Chondrocyte (in vitro differentiated cells): ENCODE measurements at regions not wholly inside any gene's neighbourhood (a gene's known extent, or its start where the extent isn't known, plus 50 kb on each side); places are given as distances from the start of the nearest gene placed in this dataset.
"Not testable (repeated sequence)": the region's sequence is repeated elsewhere in the genome, so short reads cannot be mapped to it uniquely, and the experiment has no call there.

Source experiments
- DNase-seq: peaks from one replicate; pipeline ENCODE4 v3.0.0; 2021; ENCODE audit warnings: mixed read lengths, low spot score
- H3K27ac Mint-ChIP-seq: one replicate; pipeline ENCODE4 v1.8.0; 2021; ENCODE audit warnings: mild to moderate bottlenecking, moderate library complexity, mixed read lengths; ENCODE audit not compliant: unreplicated experiment
- H3K27me3 Mint-ChIP-seq: 2 replicates; pipeline ENCODE4 v1.8.0; 2021; ENCODE audit warnings: low read depth, mixed read lengths
- H3K36me3 Mint-ChIP-seq: 2 replicates; pipeline ENCODE4 v1.8.0; 2021; ENCODE audit warnings: low read depth, mixed read lengths
- H3K4me1 Mint-ChIP-seq: 2 replicates; pipeline ENCODE4 v1.8.0; 2021; ENCODE audit warnings: low read depth, mild to moderate bottlenecking, mixed read lengths
- H3K4me3 Mint-ChIP-seq: one replicate; pipeline ENCODE4 v1.8.0; 2021; ENCODE audit warnings: mild to moderate bottlenecking, moderate library complexity, mixed read lengths; ENCODE audit not compliant: unreplicated experiment
- H3K9me3 Mint-ChIP-seq: 2 replicates; pipeline ENCODE4 v1.8.0; 2021; ENCODE audit warnings: low read depth, mixed read lengths
- TF ChIP-seq, protein P1 (sequence below): fragments of 200-600 bp; sonication (generic); IDR thresholded peaks from 2 replicates; pipeline ENCODE4 v1.5.0; 2021; ENCODE audit warnings: antibody characterized with exemption, mild to moderate bottlenecking, moderate library complexity

DNA sequence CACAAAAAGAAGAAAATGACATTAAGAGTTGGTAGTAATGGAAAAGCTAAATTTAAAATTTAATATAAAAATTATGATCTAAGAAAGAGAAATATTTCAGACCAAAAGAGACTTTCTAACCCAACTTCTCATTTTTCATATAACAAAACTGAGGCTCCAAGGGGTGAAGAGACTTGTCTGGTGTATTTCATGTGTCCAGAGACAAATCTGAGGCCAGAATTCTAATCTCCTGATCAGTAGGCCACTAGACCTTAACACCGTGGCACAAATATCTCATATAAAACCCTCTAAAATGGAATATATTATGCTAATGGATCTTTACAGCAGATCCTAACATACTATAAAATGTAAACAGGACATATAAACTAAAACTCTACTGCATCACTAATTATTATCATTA is 275.7 kb upstream of the SLC16A7 start:
- TF ChIP-seq, protein P1, sequence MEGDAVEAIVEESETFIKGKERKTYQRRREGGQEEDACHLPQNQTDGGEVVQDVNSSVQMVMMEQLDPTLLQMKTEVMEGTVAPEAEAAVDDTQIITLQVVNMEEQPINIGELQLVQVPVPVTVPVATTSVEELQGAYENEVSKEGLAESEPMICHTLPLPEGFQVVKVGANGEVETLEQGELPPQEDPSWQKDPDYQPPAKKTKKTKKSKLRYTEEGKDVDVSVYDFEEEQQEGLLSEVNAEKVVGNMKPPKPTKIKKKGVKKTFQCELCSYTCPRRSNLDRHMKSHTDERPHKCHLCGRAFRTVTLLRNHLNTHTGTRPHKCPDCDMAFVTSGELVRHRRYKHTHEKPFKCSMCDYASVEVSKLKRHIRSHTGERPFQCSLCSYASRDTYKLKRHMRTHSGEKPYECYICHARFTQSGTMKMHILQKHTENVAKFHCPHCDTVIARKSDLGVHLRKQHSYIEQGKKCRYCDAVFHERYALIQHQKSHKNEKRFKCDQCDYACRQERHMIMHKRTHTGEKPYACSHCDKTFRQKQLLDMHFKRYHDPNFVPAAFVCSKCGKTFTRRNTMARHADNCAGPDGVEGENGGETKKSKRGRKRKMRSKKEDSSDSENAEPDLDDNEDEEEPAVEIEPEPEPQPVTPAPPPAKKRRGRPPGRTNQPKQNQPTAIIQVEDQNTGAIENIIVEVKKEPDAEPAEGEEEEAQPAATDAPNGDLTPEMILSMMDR, result no peak
- no peaks in the 10 kb centered on the region for H3K4me1 Mint-ChIP-seq
- no peaks in the 10 kb centered on the region for H3K36me3 Mint-ChIP-seq
- H3K9me3 Mint-ChIP-seq, result no peaks in the 10 kb centered on the region
- no peak overlapping the region for H3K27ac Mint-ChIP-seq
- H3K4me3 Mint-ChIP-seq, result no peak overlapping the region
- H3K27me3 Mint-ChIP-seq, result peaks cover 3% of the 10 kb centered on the region
- DNase-seq, result no peak

DNA sequence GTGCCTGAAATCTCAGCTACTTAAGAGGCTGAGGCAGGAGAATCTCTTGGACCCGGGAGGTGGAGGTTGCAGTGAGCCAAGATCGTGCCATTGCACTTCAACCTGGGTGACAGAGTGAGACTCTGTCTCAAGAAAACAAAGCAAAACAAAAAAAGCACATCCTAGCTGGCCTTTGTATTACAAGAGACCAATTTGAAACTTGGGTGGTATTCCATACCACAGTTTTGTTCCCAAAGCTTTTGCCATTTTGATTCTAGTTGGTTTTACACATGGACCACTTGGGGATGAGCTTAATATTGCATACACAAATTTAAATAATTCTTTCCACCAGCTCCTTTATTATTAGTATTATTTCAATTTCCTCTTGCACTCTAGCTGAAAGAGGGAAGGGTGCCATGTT is 276.9 kb upstream of the SLC16A7 start:
- no peak overlapping the region for H3K27ac Mint-ChIP-seq
- no peak overlapping the region for H3K4me3 Mint-ChIP-seq
- no peak for DNase-seq
- no peaks in the 10 kb centered on the region for H3K9me3 Mint-ChIP-seq
- no peaks in the 10 kb centered on the region for H3K36me3 Mint-ChIP-seq
- H3K4me1 Mint-ChIP-seq, result no peaks in the 10 kb centered on the region
- TF ChIP-seq, protein P1, result no peak
- H3K27me3 Mint-ChIP-seq, result peaks cover 3% of the 10 kb centered on the region

DNA sequence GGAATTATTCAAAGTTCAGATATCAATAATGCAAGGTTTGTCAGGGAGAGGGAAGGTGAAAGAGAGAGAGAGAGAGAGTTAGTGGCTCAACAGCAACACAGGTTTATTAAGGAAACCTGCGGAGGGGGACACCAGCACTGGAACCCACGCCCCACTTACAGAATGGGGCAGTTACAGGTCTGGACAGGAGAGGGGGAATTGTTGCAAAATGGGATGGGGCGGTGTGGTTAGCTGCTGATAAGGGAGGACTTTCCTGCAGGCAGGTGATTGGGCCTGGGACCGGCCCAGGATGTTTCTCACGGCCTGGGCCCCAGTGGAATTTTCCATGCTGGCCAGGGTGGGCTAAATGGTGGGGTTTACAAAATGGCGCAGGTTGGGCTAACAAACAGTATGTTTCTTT is 278.2 kb upstream of the SLC16A7 start:
- Mint-ChIP-seq H3K36me3 (no peaks in the 10 kb centered on the region), H3K9me3 (peaks cover 10% of the 10 kb centered on the region), H3K4me3 (no peak overlapping the region), H3K27ac (no peak overlapping the region), H3K27me3 (peaks cover 5% of the 10 kb centered on the region), H3K4me1 (no peaks in the 10 kb centered on the region)
- TF ChIP-seq, protein P1, result no peak
- DNase-seq, result no peak

DNA sequence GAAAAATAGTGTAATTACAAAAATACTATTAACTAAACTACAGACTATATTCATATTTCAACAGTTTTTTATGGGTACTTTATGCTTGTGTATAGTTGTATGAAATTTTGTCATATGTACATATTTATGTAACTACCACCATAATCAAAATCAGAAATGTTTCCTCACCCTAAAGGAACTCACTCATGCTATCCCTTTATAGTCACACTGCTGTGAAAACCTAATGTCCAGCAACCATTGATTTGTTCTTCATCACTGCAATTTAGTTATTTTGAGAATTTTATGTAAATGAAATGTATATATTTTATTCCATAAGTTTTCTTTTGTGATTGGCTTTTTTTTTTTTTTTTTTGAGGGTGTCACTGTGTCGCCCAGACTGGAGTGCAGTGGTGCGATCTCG is 278.9 kb upstream of the SLC16A7 start:
- peaks cover 5% of the 10 kb centered on the region for H3K27me3 Mint-ChIP-seq
- H3K4me3 Mint-ChIP-seq, result no peak overlapping the region
- no peaks in the 10 kb centered on the region for H3K4me1 Mint-ChIP-seq
- H3K9me3 Mint-ChIP-seq, result peaks cover 15% of the 10 kb centered on the region
- H3K27ac Mint-ChIP-seq, result no peak overlapping the region
- H3K36me3 Mint-ChIP-seq, result no peaks in the 10 kb centered on the region
- TF ChIP-seq, protein P1, result no peak
- no peak for DNase-seq

DNA sequence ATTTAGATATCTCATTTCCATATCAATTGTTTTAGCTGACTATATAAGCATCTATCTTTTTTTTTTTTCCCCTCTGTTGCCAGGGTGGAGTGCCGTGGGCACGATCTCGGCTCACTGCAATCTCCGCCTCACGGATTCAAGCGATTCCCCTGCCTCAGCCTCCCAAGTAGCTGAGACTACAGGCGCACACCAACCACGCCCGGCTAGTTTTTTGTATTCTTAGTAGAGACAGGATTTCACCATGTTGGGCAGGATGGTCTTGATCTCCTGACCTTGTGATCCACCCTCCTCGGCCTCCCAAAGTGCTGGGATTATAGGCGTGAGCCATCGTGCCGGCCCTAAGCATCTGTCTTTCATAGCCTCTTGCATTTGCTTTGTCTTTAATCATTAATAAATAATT is 279.5 kb upstream of the SLC16A7 start:
- H3K27ac Mint-ChIP-seq, H3K36me3 Mint-ChIP-seq, H3K4me1 Mint-ChIP-seq, H3K4me3 Mint-ChIP-seq, DNase-seq, H3K27me3 Mint-ChIP-seq: not testable (repeated sequence)
- peaks cover 21% of the 10 kb centered on the region for H3K9me3 Mint-ChIP-seq

DNA sequence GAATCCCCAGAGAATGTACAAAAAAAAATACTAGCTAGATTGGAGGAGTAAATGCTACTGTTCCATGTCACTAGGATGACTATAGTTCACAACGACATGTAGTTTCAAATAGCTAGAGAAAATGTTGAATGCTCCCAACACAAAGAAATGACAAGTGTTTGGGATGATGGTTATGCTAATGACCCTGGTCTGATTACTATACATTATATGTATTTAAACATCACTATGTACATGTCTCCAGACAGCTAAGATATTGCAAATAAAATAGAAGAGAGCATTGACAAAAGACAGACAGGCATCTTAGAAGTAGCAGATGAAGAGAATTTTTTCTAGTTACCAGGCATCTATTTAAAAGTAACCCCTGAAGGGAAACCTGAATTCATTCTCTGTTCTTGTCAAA is 281.6 kb upstream of the SLC16A7 start:
- Mint-ChIP-seq H3K36me3 (no peaks in the 10 kb centered on the region), H3K27me3 (peaks cover 5% of the 10 kb centered on the region), H3K4me1 (no peaks in the 10 kb centered on the region), H3K27ac (no peak overlapping the region), H3K4me3 (no peak overlapping the region), H3K9me3 (peaks cover 25% of the 10 kb centered on the region)
- no peak for DNase-seq
- TF ChIP-seq, protein P1, result no peak
